HG02798 (cell line): ENCODE measurements at regions not wholly inside any gene's neighbourhood (a gene's known extent, or its start where the extent isn't known, plus 50 kb on each side); places are given as distances from the start of the nearest gene placed in this dataset.
"Not testable (repeated sequence)": the region's sequence is repeated elsewhere in the genome, so short reads cannot be mapped to it uniquely, and the experiment has no call there.

Experiments
- ATAC-seq: cut with Tn5 transposase; IDR thresholded peaks from one replicate; pipeline ENCODE4 v1.9.1; 2021; ENCODE audit warnings: mild to moderate bottlenecking; ENCODE audit not compliant: unreplicated experiment, poor library complexity

DNA sequence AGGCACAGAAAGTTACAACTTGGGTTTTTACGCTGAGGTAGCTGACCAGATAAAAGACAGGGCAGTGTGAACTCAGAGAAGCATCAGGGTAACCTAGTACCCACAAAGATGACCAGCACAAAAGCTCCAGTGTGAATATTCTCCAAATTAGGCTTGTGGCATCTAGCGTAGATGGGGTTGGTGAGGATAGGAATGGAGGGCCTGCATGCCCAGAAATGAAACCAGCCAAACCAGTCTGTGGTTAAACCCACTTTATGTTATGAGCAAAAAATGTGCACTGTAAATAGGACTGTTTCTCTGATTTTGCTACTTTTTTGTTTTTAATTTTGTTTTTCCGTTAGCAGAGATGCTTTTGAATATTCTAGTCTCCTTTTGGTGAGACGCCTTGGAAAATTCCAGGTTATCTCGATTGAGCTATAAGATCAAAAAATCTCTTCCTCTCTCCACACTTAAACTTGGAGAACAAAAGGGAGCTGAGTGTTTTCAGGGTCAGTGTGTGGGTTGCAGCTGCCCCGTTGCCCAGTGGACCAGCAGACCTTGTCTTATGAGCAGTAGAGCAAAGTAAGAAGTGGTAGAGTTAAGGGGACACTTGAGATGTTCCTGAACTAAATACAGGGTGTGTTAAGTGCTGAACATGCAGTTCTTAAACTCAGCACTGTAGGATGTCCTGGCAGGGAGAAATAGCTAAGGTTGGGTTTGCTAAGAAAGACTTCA lies 132.9 kb downstream of the C3orf38 start:
- ATAC-seq = no peak

DNA sequence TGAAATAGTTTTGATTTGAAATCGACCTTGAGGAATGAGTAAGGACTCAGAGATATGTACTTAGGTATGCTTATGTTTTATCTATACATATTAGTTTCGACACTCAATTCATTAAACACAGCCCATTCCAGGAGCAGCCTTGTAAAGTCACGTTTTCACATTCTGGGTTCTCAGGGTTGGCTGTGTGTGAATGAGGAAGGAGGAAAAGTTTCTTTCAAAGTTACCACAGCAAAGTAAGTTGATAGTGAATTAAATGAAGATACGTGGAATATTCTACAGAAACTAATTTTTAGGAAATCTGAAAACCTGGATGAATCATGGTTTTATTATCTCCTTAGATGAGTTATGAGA lies 133.5 kb downstream of the C3orf38 start:
- no peak for ATAC-seq

DNA sequence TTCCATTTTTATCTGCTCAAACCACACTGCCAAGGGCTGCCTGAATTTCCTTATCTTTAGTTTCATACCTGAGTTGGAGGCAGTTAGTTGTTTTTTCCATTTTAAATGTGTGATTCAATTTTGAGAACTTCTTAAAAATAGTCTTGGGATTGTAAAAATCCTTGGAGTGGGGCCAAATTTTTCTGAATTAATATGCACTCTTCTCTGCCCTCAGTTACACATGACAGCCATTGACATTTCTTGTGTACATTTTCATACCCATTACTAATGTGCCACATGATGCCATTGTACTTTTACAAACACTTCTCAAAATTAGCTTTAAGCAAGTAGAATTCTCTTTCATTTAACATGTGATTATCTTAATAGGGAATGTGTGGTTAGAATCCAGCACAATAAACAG lies 141.7 kb downstream of the C3orf38 start:
- no peak for ATAC-seq

- ATAC-seq = no peak
Observed at GRCh38 chr3:88298189-88298588, 148.4 kb downstream of the C3orf38 start.

GRCh38 chr3:88301273-88301995 lies 151.7 kb downstream of the C3orf38 start:
- ATAC-seq = no peak

DNA sequence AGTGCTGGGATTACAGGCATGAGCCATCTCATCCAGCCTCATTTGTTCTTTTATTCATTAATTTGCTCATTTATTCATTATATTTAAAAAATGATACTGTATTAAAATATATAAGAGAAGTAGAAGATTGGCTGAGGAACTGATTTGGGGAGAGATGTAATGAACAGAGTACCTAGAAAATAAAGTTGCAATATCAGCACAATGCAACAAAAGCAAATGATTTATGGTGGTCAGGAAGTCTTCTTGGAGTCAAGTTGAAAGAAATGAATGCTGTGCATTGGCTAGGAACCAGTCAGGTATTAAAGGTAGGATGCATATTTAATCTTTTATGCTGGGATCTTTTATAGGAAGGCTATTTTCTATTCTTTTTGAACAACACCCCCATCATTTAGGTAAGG lies 152.2 kb downstream of the C3orf38 start:
- ATAC-seq = no peak

GRCh38 chr3:88303331-88303904 lies 153.7 kb downstream of the C3orf38 start:
- not testable (repeated sequence) for ATAC-seq

DNA sequence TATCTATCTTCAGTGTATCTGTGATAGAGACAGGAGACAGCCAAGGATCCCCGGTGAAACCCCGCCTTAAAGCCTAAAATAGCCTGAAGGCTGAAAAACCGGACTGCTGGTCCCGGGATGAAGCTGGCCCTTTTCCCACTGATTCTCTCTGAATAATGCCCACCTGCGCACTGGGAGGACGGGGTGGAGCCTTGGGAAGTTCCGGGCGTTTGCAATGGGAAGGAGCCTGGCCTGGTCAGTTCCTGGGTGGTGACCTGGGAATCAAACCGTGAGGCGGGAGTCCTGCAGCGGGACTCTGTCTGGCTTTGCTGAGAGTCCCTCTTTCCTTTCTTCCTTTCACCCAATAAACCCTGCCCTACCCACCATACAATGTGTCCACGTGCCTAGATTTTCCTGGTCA lies 157.9 kb downstream of the C3orf38 start:
- ATAC-seq = no peak

DNA sequence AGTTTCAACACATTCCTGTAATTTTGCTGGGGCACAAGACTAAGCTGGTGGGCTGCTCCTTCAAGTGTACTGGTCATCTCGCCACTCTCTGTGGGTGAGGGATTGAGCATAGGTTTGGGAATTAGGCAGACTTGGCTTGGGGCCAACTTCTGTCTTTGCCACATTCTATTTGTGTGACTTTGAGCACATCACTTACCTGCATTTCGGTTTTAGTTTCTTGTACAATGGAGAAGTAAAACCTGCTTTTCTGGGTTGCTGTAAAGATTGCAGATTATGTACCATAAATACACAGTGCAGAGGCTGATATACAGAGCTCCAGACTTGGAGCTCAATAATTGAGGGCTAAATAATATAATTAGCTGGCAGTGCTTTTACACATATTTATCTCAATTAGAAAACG lies 162.1 kb downstream of the C3orf38 start:
- peak; percentile 78 for ATAC-seq

GRCh38 chr3:88312256-88312655 lies 162.5 kb downstream of the C3orf38 start:
- peak; percentile 13 for ATAC-seq

DNA sequence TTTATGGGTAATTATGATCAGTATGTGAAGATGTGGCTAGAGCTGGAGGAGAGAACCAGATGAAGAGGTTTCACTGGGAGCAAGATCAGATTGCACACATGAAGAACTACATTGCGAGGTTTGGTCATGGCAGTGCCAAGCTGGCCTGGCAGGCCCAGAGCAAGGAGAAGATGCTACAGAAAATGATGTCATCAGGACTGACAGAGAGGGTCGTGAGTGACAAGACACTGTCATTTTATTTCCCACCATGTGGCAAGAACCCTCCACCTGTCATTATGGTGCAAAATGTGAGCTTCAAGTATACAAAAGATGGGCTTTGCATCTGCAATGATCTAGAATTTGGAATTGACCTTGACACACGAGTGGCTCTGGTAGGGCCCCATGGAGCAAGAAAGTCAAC lies 168.3 kb downstream of the C3orf38 start:
- ATAC-seq = no peak

GRCh38 chr3:88321363-88322050 lies 171.7 kb downstream of the C3orf38 start:
- no peak for ATAC-seq

DNA sequence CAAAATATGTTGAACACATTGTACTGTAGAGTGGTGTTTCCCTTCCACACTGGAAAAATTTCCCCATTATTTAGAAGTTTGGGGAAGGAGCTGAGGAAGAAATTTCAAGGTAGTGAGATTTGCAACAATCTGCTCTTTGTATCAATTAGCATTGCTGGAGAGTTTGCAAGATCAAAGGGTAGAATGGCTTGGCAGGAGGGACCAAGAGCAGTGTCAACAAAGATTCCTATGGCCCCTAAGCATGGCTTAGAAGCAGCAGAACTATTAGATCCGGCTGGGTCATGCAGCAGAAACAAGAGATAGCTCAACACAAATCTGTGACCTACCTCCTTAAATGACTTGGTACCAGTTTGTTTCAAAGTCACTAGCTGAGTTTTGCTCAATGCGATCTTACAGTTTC lies 175.0 kb downstream of the C3orf38 start:
- ATAC-seq = no peak

GRCh38 chr3:88334187-88334868 lies 184.6 kb downstream of the C3orf38 start:
- ATAC-seq = no peak

- no peak for ATAC-seq
Observed at GRCh38 chr3:88336894-88337293, 187.1 kb downstream of the C3orf38 start.

DNA sequence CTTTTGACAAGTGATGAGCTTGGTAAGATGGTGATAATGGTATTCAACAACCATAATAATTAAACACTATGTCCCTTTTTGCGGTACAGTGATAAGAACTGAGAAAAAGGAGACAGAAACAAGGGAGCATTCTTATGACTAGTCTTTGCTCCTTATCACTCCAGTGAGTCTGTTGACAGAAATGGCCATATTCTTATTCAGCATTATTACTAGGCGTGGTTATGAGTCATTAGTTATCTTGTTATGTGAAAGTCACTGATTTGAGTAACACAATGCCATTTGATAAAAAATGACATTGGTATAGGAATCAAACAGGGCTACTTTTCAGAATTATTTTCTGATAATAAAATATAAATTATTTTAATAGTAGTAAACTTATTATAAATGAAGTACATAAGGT lies 193.5 kb downstream of the C3orf38 start:
- no peak for ATAC-seq

GRCh38 chr3:88346643-88347042 lies 196.9 kb downstream of the C3orf38 start:
- ATAC-seq = no peak

GRCh38 chr3:88362428-88362827 lies 212.7 kb downstream of the C3orf38 start:
- no peak for ATAC-seq

DNA sequence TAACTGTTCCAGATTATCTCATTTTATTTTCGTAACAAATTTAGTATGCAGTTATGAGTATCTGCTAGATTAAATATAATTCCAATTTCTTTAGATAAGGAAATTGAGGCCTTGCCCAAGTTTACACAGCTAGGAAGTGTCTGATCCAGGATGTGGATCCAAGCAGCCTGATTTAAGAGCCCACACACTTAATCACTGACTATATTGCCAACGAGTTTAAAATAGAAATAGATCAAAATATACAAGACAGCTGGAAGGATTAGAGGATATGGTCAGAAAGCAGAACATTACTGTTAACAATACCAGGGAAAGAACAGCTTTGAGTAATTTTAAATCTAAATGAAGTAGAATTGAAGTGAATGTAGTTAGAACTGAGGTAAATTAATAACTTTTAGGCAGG lies 215.2 kb downstream of the C3orf38 start:
- ATAC-seq = no peak

DNA sequence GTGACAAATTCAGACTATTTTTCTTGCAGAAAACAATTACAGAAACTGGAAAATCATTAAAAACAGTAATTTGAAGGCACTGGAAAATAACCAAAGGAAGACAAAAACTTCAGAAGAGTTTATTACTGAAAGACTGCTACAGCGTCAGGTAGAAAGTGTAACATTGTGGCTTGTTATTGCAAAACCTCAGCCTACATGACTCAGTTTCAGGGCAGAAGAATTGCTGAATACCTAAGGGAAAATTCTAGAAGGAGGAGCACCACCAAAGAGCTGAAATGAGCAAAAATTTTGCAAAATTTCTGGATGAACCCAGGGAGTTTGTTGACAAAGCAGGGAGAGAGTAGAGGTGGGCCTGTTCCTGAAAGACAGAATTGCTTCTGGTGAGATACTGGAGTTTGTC lies 219.6 kb downstream of the C3orf38 start:
- no peak for ATAC-seq

- no peak for ATAC-seq
Observed at GRCh38 chr3:88369767-88370166, 220.0 kb downstream of the C3orf38 start.
